GM12878 (cell line): ENCODE measurements at regions not wholly inside any gene's neighbourhood (a gene's known extent, or its start where the extent isn't known, plus 50 kb on each side); places are given as distances from the start of the nearest gene placed in this dataset.
"Not testable (repeated sequence)": the region's sequence is repeated elsewhere in the genome, so short reads cannot be mapped to it uniquely, and the experiment has no call there.

Experiments
- ATAC-seq: fragments of 200-7000 bp; cut with Tn5 transposase; 3 replicates; pipeline ENCODE4 v1.9.1; 2020; ENCODE audit warnings: mild to moderate bottlenecking, moderate library complexity
- BruUV-seq: library from RNA; stranded (reverse); fragments of 400-500 nt; replicated peaks from 2 replicates; lab custom pipeline; 2021; lab: Mats Ljungman, UMichigan
- CTCF ChIA-PET: fragments of 300-600 bp; sonication (Branson Sonifier 250); formaldehyde crosslinking; extraction: SDS; loops from one replicate; lab custom pipeline; 2021; ENCODE audit warnings: inconsistent platforms; lab: Yijun Ruan, JAX
- POLR2A ChIA-PET: fragments of 350-600 bp; formaldehyde crosslinking; extraction: SDS; loops from one replicate; lab custom pipeline; 2021; ENCODE audit warnings: inconsistent platforms; lab: Charles Lee
- RAD21 ChIA-PET: fragments of 300-600 bp; sonication (Branson Sonifier 250); formaldehyde crosslinking; loops from one replicate; lab custom pipeline; 2023; ENCODE audit warnings: antibody characterized with exemption; ENCODE audit not compliant: unreplicated experiment; lab: Charles Lee
- SMC1A ChIA-PET: fragments of 300-600 bp; sonication (Branson Sonifier 250); formaldehyde crosslinking; loops from one replicate; lab custom pipeline; 2023; ENCODE audit not compliant: unreplicated experiment, uncharacterized antibody; lab: Charles Lee
- DNase-seq: peaks from one replicate; pipeline ENCODE4 v3.0.0-alpha.2; 2011; ENCODE audit warnings: low read depth, low spot score
- FAIRE-seq: peaks from 3 replicates; lab custom pipeline; 2011; peaks lifted over from hg19 to GRCh38; lab: Jason Lieb, UNC
- H2AFZ ChIP-seq: 2 replicates; pipeline ENCODE4 v1.6.0; 2011; ENCODE audit warnings: low read depth, low read length, control low read depth; ENCODE audit not compliant: control insufficient read depth
- H3K27ac ChIP-seq: 2 replicates; pipeline ENCODE4 v1.5.1; 2011; ENCODE audit warnings: control low read depth; ENCODE audit not compliant: control insufficient read depth, insufficient read depth
- H3K27me3 ChIP-seq, 2 experiments: replicated peaks in 1 of 2; 2 replicates each; pipeline versions ENCODE4 v1.6.0 to v1.6.1; 2011; ENCODE audit warnings: low read length in 1 of 2; ENCODE audit not compliant: control insufficient read depth in 2 of 2, insufficient read depth in 2 of 2
- H3K36me3 ChIP-seq, 2 experiments: 2 replicates each; pipeline ENCODE4 v1.5.1; 2011; ENCODE audit warnings: low read length in 1 of 2; ENCODE audit not compliant: control insufficient read depth in 2 of 2, insufficient read depth in 2 of 2
- H3K4me1 ChIP-seq: 2 replicates; pipeline ENCODE4 v1.6.1; 2011; ENCODE audit warnings: mild to moderate bottlenecking, low read length, moderate library complexity, mixed read lengths; ENCODE audit not compliant: control insufficient read depth, insufficient read depth
- H3K4me2 ChIP-seq: 2 replicates; pipeline ENCODE4 v1.6.0; 2011; ENCODE audit warnings: control low read depth; ENCODE audit not compliant: control insufficient read depth, insufficient read depth
- H3K4me3 ChIP-seq: fragments of 200-600 bp; sonication (generic); 2 replicates; pipeline ENCODE4 v1.5.1; 2016
- H3K79me2 ChIP-seq: 2 replicates; pipeline ENCODE4 v1.6.0; 2011; ENCODE audit warnings: low read length; ENCODE audit not compliant: control insufficient read depth, insufficient read depth
- H3K9ac ChIP-seq: 2 replicates; pipeline ENCODE4 v1.8.0; 2011; ENCODE audit warnings: low read length, control low read depth, mixed read lengths; ENCODE audit not compliant: control insufficient read depth, insufficient read depth
- H3K9me3 ChIP-seq: replicated peaks from 3 replicates; pipeline ENCODE4 v1.5.1; 2011; ENCODE audit warnings: mild to moderate bottlenecking, low read length; ENCODE audit not compliant: control insufficient read depth, insufficient read depth
- H4K20me1 ChIP-seq: 2 replicates; pipeline ENCODE4 v1.6.0; 2011; ENCODE audit not compliant: control insufficient read depth, insufficient read depth
- ASH2L ChIP-seq: fragments of 300-600, 200-600 bp; sonication (generic); IDR thresholded peaks from 2 replicates; pipeline ENCODE4 v1.6.1; 2017; ENCODE audit warnings: low read depth, mild to moderate bottlenecking, borderline replicate concordance
- ATF7 ChIP-seq: fragments of 450-650 bp; IDR thresholded peaks from 2 replicates; pipeline ENCODE4 v1.6.1; 2016; ENCODE audit warnings: low read depth, mild to moderate bottlenecking
- TCF7 ChIP-seq: IDR thresholded peaks from 2 replicates; pipeline ENCODE4 v1.6.1; 2014; ENCODE audit warnings: antibody characterized with exemption, borderline replicate concordance
- WGBS: methylation state at CpG from one replicate; pipeline ENCODE4 v1.1.6; 2016; ENCODE audit warnings: low lambda C conversion rate; ENCODE audit not compliant: insufficient replicate concordance, insufficient coverage; ENCODE audit errors: missing lambda C conversion rate; 5-methylcytosine and 5-hydroxymethylcytosine counted together
- in situ Hi-C: fragments of 300-500 bp; cut with MboI; formaldehyde crosslinking; loops from 9 replicates; pipeline ENCODE4 v1.14.3; 2018; ENCODE audit warnings: mixed read lengths
- intact Hi-C: fragments of 100-400 bp; cut with micrococcal nuclease; formaldehyde crosslinking; loops from one replicate; pipeline ENCODE4 v1.14.2; 2022; ENCODE audit not compliant: unreplicated experiment

DNA sequence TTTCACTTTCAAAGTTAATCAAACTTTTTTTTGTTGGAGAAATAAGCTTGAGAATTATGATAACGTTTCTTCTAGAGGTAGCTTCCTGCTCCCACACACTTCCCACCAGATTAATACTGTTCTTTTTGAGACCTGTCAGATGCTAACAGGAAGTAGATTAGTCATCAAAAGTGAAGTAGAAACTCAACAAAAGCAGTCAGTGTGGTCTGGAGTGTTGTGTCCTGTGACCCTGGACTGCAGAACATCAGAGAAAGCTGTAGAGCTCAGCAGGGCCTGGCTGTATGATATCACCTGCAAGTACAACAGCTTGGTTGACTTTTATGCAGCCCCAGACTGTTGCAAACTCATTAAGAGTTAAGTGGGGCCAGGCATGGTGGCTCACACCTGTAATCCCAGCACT is 495.7 kb upstream of the CYLC2 start (continued):
- peak; percentile 44; the same call in 1 of the 2 replicates for TF ChIP-seq TCF7
- TF ChIP-seq, all 136 proteins: peak for 8

DNA sequence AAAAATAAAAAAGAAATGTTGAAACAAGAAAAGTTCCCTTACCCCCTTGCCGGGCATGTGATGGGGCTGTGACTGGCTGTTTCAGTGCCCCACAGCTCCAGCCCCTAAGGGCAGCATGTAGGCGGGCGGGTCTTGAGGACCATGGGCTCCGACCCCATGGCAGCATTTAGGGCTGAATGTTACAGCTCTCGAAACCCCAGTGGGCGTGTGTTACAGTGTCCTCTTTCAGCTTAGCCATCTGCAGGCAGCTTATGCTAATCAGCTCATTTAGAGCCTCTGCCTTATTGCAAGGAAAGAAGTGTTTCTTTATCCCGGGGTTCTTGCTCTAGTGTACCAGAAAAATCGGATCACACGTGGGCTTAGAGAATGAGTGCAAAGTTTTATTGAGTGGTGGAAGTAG is 497.4 kb upstream of the CYLC2 start:
- Histone ChIP-seq H3K4me2 (no peak overlapping the region), H2AFZ (no peak overlapping the region), H3K79me2 (no peaks in the 10 kb centered on the region), H3K36me3 (no peaks in the 10 kb centered on the region), H3K27ac (no peak overlapping the region), H4K20me1 (no peaks in the 10 kb centered on the region), H3K9ac (no peak overlapping the region), H3K4me3 (no peak overlapping the region), H3K4me1 (no peaks in the 10 kb centered on the region), H3K9me3 (no peaks in the 10 kb centered on the region), H3K27me3 (no peaks in the 10 kb centered on the region)
- ATAC-seq: no peak
- WGBS: 22% methylated on average over 9 of the region's 9 CpGs
- no peak for FAIRE-seq
- ChIA-PET POLR2A (no interaction called here), SMC1A (no interaction called here), RAD21 (no interaction called here), CTCF (interaction anchor here (0.5 kb wide), 1 partner anchor 1110 kb away, joined by 3 read pairs; no protein-coding TSS in a partner anchor)
- in situ Hi-C loops (no loop called here), intact Hi-C loops (no loop called here)
- DNase-seq: no peak
- no TSS peak for BruUV-seq
- TF ChIP-seq ASH2L (no peak), ATF7 (no peak)

DNA sequence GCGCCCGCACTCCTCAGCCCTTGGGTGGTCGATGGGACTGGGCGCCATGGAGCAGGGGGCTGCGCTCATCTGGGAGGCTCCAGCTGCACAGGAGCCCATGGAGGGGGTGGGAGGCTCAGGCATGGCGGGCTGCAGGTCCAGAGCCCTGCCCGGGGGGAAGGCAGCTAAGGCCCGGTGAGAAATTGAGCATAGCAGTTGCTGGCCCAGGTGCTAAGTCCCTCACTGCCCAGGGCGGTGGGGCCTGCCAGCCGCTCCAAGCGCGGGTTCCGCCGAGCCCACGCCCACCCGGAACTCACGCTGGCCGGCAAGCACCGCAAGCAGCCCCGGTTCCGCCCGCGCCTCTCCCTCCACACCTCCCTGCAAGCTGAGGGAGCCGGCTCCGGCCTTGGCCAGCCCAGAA is 508.2 kb upstream of the CYLC2 start:
- H3K4me1 ChIP-seq, H3K4me2 ChIP-seq, H3K4me3 ChIP-seq, H3K9me3 ChIP-seq, POLR2A ChIA-PET, RAD21 ChIA-PET, H3K79me2 ChIP-seq, H3K27me3 ChIP-seq, H3K36me3 ChIP-seq, DNase-seq, in situ Hi-C loops, intact Hi-C loops, H2AFZ ChIP-seq, H4K20me1 ChIP-seq, H3K27ac ChIP-seq, SMC1A ChIA-PET, FAIRE-seq, BruUV-seq, ATAC-seq, H3K9ac ChIP-seq: not testable (repeated sequence)
- WGBS: 76% methylated on average over 14 of the region's 25 CpGs
- CTCF ChIA-PET: interaction anchor here (1.2 kb wide), 1 partner anchor 26 kb away, joined by 3 read pairs; no protein-coding TSS in a partner anchor
